G401.6 (cell line): ENCODE measurements at regions not wholly inside any gene's neighbourhood (a gene's known extent, or its start where the extent isn't known, plus 50 kb on each side); places are given as distances from the start of the nearest gene placed in this dataset.
"Not testable (repeated sequence)": the region's sequence is repeated elsewhere in the genome, so short reads cannot be mapped to it uniquely, and the experiment has no call there.

Experiments
- FAIRE-seq: peaks from 2 replicates; lab custom pipeline; 2012; peaks lifted over from hg19 to GRCh38; lab: Jason Lieb, UNC

- FAIRE-seq: no peak
These were observed 175.2 kb upstream of the ANKRD50 start for GRCh38 chr4:124887739-124888138.

DNA sequence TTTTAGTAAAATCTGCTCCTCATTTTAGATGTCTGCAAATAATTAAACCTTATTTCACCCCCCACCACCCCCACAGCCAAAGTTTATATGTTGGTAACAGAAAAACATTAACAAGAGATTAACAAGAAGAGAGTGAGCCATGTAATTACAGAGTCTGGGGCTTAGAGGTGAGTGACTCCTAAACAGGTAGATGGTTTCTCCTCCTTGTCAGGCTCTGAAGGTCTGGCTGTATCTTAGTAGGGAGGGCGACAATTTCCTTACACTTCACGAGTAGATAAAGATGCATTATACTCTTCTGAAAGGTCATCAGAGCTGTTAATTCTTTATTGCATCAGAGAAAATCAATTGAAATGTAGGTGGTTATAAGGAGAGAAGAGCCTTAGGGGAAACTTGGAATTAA, 171.8 kb upstream of the ANKRD50 start:
- FAIRE-seq: no peak

- no peak for FAIRE-seq
These were observed 171.1 kb upstream of the ANKRD50 start for GRCh38 chr4:124883632-124884031.

GRCh38 chr4:124879195-124879594, 166.7 kb upstream of the ANKRD50 start:
- no peak for FAIRE-seq

DNA sequence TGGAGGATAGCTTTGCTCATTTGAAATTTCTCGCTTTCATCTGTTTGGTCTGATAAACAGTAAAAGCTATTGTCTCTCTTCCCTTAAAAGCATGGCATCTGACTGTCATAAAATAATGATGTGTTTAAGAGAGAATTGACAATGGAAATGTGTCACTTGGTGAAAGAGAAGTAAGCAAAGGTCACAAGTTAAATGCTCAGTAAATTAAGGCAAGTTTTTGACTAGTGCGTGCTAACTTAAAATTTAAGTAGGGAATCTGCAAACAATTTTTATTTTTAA, 161.6 kb upstream of the ANKRD50 start:
- FAIRE-seq: no peak

DNA sequence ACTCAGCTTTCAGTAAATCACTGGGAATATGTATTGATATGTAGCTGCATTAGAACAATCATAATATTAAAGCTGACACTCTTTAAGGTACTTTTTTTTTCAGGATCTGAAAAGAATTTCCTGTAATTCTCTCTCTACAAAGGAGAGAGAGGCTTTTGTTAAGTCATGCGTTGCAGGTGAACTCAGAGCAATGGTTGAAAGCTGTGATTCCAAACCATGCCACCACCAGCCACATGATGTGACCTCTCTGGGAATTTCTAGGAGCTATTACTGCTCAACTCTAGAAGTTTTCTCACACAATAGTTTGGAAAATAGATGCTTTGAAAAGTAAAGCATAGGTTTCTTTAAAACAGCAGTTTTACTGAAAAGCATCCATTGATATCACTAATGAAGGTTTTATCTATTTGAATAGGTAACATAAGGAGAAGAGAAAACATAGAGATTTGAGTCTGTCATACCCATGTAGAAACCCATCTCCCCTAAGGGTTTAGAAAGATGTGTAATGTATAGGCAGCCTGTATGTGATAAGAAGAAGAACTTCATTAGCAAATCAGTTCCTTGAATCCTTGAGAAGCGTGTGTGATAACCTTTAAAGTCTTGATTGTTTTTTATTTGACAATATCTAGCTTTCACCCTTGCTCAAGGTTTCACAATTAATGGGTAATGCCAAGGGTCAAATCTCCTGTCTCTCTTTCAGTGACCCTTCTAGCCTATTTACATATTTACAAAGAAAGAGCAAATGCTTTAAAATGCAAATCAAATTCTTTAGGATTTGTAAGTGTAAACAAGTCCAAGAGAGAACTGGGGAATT, 161.0 kb upstream of the ANKRD50 start:
- FAIRE-seq: no peak

GRCh38 chr4:124872659-124873058, 160.1 kb upstream of the ANKRD50 start:
- no peak for FAIRE-seq

DNA sequence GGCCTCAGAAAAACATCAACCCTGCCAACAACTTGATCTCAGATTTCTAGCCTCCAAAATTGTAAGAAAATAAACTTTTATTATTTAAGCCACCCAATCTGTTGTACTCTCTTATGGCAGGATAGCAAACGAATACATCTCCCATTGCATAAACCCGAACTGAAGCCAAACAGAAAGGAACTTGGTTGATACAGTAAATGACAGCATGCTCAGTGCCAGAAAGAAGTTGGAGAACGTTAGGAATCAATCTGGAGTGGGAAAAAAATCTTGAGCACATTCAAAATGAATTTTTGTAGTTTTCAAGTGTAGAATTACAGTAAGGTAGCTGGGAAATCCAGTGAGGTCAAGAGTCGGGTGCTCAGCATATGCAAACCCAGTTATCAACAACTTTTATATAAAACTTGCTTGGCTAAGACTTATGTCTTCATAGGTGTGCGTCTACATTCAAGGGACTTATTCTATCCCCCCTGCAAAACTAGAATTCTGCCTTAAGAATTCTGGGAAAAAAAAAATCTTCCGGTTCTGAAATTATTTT, 157.5 kb upstream of the ANKRD50 start:
- no peak for FAIRE-seq

DNA sequence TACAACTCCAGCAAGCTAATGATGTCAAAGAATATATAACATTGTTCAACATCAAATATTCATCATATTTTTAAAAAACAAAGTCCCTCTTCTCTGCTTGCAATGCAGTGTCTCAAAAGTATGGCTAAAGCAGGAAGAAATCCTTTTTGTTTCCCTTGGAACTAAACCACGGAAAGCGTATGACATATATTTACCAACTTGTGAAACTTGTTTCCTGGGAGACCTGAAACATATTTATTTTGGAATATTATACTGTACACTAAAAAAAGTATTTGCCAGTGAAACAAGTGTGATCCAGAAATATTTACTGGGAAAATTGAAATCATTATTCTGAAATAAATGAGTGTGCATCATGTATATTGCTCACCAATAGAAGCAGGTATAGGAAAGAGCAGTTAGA, 156.0 kb upstream of the ANKRD50 start:
- no peak for FAIRE-seq

DNA sequence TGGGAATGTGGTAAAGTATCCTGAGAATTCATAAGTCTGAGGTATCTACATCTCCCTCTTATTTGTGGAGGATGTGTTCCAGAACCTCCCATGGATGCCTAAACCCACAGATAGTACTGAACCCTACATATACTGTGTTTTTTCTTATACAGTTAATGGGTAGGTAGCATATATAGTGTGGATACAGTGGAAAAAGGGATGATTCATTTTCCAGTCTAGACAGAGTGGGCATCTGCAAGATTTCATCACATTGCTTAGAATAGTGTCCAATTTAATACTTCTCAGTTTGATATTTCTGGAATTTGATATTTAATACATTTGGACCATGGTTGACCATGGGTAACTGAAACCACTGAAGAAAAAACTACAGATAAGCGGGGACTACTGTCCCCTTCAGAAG, 155.0 kb upstream of the ANKRD50 start:
- no peak for FAIRE-seq

DNA sequence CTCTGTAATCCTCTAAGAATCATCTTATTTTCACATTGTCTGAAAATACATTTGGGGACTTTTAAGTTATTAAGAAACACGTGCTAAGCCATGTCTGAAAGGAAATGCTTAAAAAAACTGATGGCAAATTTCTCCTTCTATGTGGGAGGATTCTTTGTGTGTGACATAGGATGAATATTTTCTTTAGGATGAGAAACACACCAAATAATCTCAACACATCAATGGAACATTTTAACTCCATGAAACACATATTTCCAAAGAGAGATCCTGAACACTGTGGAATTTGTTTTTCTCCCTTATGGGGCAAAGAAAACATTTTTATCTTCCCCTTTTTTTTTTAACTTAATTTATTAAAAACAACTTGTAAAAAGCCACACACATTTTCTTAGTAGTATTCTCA, 153.8 kb upstream of the ANKRD50 start:
- FAIRE-seq: peak; percentile 34

GRCh38 chr4:124863040-124863545, 150.6 kb upstream of the ANKRD50 start:
- no peak for FAIRE-seq

DNA sequence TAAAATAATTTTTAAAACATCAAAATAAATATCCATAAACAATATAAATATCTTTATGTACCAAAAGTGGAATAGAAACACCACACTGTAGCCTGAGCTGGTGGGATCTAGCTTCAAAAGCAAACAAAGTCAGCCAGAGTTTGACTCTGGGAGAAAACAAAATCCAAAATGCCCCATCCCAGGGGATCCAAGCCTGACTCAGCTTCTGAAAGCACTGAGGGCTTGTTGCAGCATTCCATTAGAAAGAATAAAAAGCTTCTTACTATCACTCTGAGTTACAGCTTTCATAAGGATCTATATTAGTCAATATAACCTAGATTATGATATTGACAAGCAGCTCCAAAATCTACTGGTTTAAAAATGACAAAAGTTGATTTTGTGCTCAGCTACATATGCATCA, 149.7 kb upstream of the ANKRD50 start:
- no peak for FAIRE-seq

GRCh38 chr4:124861761-124862160, 149.2 kb upstream of the ANKRD50 start:
- FAIRE-seq: no peak

GRCh38 chr4:124854968-124855367, 142.4 kb upstream of the ANKRD50 start:
- FAIRE-seq: no peak

DNA sequence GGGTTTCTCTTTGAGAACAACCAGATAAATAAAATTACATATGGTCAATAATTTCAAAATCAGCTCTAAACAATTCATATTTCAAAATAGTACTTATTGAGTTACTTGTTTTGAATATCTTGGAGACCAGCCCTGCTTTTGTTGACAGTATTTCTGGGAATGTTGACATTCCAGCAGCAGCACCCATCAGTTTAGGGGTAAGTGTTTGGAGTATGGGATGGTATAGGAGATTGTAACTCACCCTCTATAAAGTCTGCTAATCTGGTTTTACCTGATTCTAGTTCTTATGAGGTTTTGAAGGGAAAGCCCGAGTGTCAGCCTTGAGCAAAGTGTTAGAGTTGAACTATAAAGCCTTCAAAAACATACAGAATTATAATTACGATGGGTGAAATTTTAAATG, 139.2 kb upstream of the ANKRD50 start:
- FAIRE-seq: no peak

GRCh38 chr4:124846306-124846705, 133.8 kb upstream of the ANKRD50 start:
- no peak for FAIRE-seq

GRCh38 chr4:124839786-124840390, 127.4 kb upstream of the ANKRD50 start:
- no peak for FAIRE-seq

DNA sequence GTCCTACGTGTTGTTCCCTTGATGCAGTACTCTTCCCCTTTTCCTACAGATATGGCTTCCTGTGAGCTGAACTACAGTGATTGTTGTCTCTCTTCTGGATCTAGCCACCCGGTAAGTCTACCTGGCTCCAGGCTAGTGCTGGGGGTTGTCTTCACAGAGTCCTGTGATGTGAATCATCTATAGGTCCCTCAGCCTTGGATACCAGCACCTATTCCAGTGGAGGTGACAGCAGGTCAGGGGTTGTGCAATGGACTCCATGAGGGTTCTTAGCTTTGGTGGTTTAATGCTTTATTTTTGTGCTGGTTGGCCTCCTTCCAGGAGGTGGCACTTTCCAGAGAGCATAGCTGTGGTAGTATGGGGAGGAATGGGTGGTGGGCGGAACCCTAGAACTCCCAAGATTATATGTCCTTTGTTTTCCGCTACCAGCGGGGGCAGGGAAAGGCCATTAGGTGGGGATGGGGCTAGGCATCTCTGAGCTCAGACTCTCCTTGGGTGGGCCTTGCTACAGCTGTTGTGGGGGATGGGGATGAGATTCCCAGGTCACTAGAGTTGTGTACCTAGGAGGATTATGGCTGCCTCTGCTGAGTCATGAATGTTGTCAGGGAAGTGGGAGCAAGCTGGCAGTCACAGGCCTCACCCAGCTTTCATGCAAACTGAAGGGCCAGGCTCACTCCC, 121.4 kb upstream of the ANKRD50 start:
- FAIRE-seq: no peak

- no peak for FAIRE-seq
These were observed 115.8 kb upstream of the ANKRD50 start for GRCh38 chr4:124828382-124828781.

DNA sequence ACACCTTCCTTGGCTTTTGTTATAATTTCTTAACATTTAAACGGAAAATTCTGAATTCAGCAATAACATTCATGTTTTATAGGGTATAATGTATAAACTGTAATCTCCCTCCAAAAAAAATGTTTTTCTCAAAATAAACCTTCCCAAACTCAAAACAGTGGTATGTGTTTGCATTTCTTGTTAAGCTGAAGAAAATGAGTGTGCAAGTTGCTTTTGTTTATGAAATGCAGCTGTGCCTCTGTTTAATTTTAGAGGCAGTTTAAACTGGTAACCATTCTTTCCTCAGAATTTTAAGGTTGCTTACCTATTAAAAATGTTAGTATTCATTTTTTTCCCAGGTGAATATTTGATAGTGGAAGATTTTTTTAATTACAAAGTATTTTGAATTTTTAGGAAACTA, 105.0 kb upstream of the ANKRD50 start:
- no peak for FAIRE-seq

GRCh38 chr4:124812203-124812602, 99.7 kb upstream of the ANKRD50 start:
- not testable (repeated sequence) for FAIRE-seq

DNA sequence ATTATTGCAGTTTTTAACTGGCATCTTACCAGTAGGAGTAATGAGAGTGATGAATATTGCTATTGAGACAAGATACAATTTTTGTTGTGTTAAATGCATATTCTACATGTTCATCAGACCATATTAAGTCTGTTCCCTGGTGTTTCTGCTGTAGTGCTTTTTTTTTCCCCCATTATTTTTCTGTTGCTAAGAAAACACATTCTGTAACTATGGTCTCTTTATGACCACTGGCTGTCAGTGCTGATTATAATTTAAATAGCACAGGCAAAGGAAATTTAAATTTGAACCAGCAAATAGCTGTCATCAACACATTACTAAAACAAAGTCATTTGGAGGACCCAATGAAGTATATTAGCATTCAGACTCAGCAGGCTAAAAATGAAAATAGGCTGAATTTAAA, 98.3 kb upstream of the ANKRD50 start:
- no peak for FAIRE-seq
